HepG2 (cell line): ENCODE measurements at regions not wholly inside any gene's neighbourhood (a gene's known extent, or its start where the extent isn't known, plus 50 kb on each side); places are given as distances from the start of the nearest gene placed in this dataset.

Experiments
- AGO2 ChIP-seq: fragments of 200-400 bp; formaldehyde crosslinking; optimal IDR thresholded peaks from 2 replicates; pipeline ENCODE3; 2017; ENCODE audit warnings: mild to moderate bottlenecking, low read depth, low read length, moderate library complexity
- ARID5B ChIP-seq: IDR thresholded peaks from 2 replicates; pipeline ENCODE4 v1.4.0; 2020; ENCODE audit warnings: mild to moderate bottlenecking, missing genetic modification reagents
- DBP ChIP-seq: sonication (generic); formaldehyde crosslinking; IDR thresholded peaks from 2 replicates; pipeline ENCODE4 v1.4.0; 2020; ENCODE audit warnings: missing genetic modification reagents; ENCODE audit errors: not compliant biosample characterization
- EZH2 ChIP-seq: conservative IDR thresholded peaks from 2 replicates; pipeline ENCODE4 v1.6.1; 2012; ENCODE audit warnings: mild to moderate bottlenecking, low read depth, low read length, moderate library complexity
- FOXA3 ChIP-seq: IDR thresholded peaks from 2 replicates; pipeline ENCODE4 v1.6.1; 2016; ENCODE audit warnings: missing genetic modification reagents, missing compliant biosample characterization
- FOXJ3 ChIP-seq: sonication (generic); formaldehyde crosslinking; IDR thresholded peaks from 2 replicates; pipeline ENCODE4 v1.4.0; 2020; ENCODE audit warnings: missing genetic modification reagents, mild to moderate bottlenecking, borderline replicate concordance
- HOXA5 ChIP-seq: sonication (generic); formaldehyde crosslinking; IDR thresholded peaks from 2 replicates; pipeline ENCODE4 v1.4.0; 2020; ENCODE audit warnings: missing genetic modification reagents
- KDM5A ChIP-seq: fragments of 200-600 bp; sonication (generic); IDR thresholded peaks from 2 replicates; pipeline ENCODE4 v1.7.0; 2018; ENCODE audit warnings: antibody characterized with exemption, mild to moderate bottlenecking, low read length, borderline replicate concordance
- KDM6A ChIP-seq: IDR thresholded peaks from 2 replicates; pipeline ENCODE4 v1.6.1; 2016; ENCODE audit warnings: low read depth
- RFX5 ChIP-seq: IDR thresholded peaks from 2 replicates; pipeline ENCODE4 v1.6.1; 2011; ENCODE audit warnings: low read depth, low read length, improper control_type of control experiment
- ZNF7 ChIP-seq: IDR thresholded peaks from 2 replicates; pipeline ENCODE4 v1.6.1; 2016; ENCODE audit warnings: missing biosample characterization, missing genetic modification reagents
- ZNF800 ChIP-seq: sonication (generic); formaldehyde crosslinking; IDR thresholded peaks from 2 replicates; pipeline ENCODE4 v1.4.0; 2020; ENCODE audit warnings: missing genetic modification reagents
- ZSCAN31 ChIP-seq: sonication (generic); formaldehyde crosslinking; IDR thresholded peaks from 2 replicates; pipeline ENCODE4 v1.5.0; 2020; ENCODE audit warnings: low read depth, mild to moderate bottlenecking, missing genetic modification reagents
- TF ChIP-seq, protein P1 (sequence below): sonication (generic); formaldehyde crosslinking; IDR thresholded peaks from 2 replicates; pipeline ENCODE4 v1.8.0; 2023; ENCODE audit warnings: mild to moderate bottlenecking, missing genetic modification reagents

GRCh38 chr3:82198009-82198408, 436.6 kb upstream of the GBE1 start (continued):
- TF ChIP-seq ARID5B (CRISPR knock-in tag), result 0 out of 2 replicates have a peak, but pooled peaks have one; percentile 21
- no peak for TF ChIP-seq ZSCAN31 (CRISPR knock-in tag)
- TF ChIP-seq FOXA3 (CRISPR knock-in tag), result peak; percentile 60; the same call in 1 of the 2 replicates
- TF ChIP-seq FOXJ3 (CRISPR knock-in tag), result no peak
- TF ChIP-seq DBP, result no peak
- no peak for TF ChIP-seq AGO2
- TF ChIP-seq HOXA5 (CRISPR knock-in tag), result no peak
- TF ChIP-seq ZNF800 (CRISPR knock-in tag), result no peak
- TF ChIP-seq, protein P1, sequence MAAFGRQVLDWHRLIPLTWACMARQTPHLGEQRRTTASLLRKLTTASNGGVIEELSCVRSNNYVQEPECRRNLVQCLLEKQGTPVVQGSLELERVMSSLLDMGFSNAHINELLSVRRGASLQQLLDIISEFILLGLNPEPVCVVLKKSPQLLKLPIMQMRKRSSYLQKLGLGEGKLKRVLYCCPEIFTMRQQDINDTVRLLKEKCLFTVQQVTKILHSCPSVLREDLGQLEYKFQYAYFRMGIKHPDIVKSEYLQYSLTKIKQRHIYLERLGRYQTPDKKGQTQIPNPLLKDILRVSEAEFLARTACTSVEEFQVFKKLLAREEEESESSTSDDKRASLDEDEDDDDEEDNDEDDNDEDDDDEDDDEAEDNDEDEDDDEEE (CRISPR knock-in tag), result no peak
- no peak for TF ChIP-seq KDM6A
- no peak for TF ChIP-seq EZH2
- TF ChIP-seq ZNF7, result no peak
- TF ChIP-seq RFX5, result no peak
- TF ChIP-seq KDM5A, result no peak
